Stimulated activated CD4-positive, alpha-beta T cell treated with anti-CD3 and anti-CD28 coated beads, Interleukin-1b, Interleukin-23, amount 100 ng/mL, for 24 hours (primary cell): ENCODE measurements at regions not wholly inside any gene's neighbourhood (a gene's known extent, or its start where the extent isn't known, plus 50 kb on each side); places are given as distances from the start of the nearest gene placed in this dataset.

Experiments
- DNase-seq, 4 experiments: peaks; one replicate each; pipeline ENCODE4 v3.0.0-alpha.2; 2020; ENCODE audit warnings: low read depth in 4 of 4, low spot score in 1 of 4

GRCh38 chr18:40707797-40708196, 1247.2 kb upstream of the PIK3C3 start:
- DNase-seq, result no peak

GRCh38 chr18:40698129-40698528, 1256.9 kb upstream of the PIK3C3 start:
- DNase-seq, result no peak

GRCh38 chr18:40695526-40695925, 1259.5 kb upstream of the PIK3C3 start:
- DNase-seq, result no peak

- no peak for DNase-seq
Measured at GRCh38 chr18:40692871-40693270, 1262.2 kb upstream of the PIK3C3 start.

GRCh38 chr18:40690062-40690461, 1265.0 kb upstream of the PIK3C3 start:
- DNase-seq, result no peak

GRCh38 chr18:40687399-40687798, 1267.6 kb upstream of the PIK3C3 start:
- DNase-seq, result no peak

- no peak for DNase-seq
Measured at GRCh38 chr18:40686836-40687235, 1268.2 kb upstream of the PIK3C3 start.

GRCh38 chr18:40685219-40685618, 1269.8 kb upstream of the PIK3C3 start:
- no peak for DNase-seq

- no peak for DNase-seq
Measured at GRCh38 chr18:40678318-40678717, 1276.7 kb upstream of the PIK3C3 start.

- no peak for DNase-seq
Measured at GRCh38 chr18:40676668-40677067, 1278.4 kb upstream of the PIK3C3 start.

- DNase-seq, result no peak
Measured at GRCh38 chr18:40673150-40673549, 1281.9 kb upstream of the PIK3C3 start.

- no peak for DNase-seq
Measured at GRCh38 chr18:40672590-40672989, 1282.4 kb upstream of the PIK3C3 start.

- DNase-seq, result no peak
Measured at GRCh38 chr18:40670668-40671375, 1284.2 kb upstream of the PIK3C3 start.

GRCh38 chr18:40662898-40663437, 1292.1 kb upstream of the PIK3C3 start:
- no peak for DNase-seq

- no peak for DNase-seq
Measured at GRCh38 chr18:40653682-40654081, 1301.4 kb upstream of the PIK3C3 start.

GRCh38 chr18:40652321-40652720, 1302.7 kb upstream of the PIK3C3 start:
- DNase-seq, result no peak

- DNase-seq, result no peak
Measured at GRCh38 chr18:40651163-40651562, 1303.9 kb upstream of the PIK3C3 start.

- DNase-seq, result no peak
Measured at GRCh38 chr18:40642692-40643229, 1312.3 kb upstream of the PIK3C3 start.

GRCh38 chr18:40631319-40631718, 1323.7 kb upstream of the PIK3C3 start:
- DNase-seq, result no peak

GRCh38 chr18:40630496-40630895, 1324.5 kb upstream of the PIK3C3 start:
- no peak for DNase-seq

GRCh38 chr18:40624959-40625358, 1330.1 kb upstream of the PIK3C3 start:
- DNase-seq, result no peak

- no peak for DNase-seq
Measured at GRCh38 chr18:40613721-40614120, 1341.3 kb upstream of the PIK3C3 start.

GRCh38 chr18:40612356-40612755, 1342.7 kb upstream of the PIK3C3 start:
- no peak for DNase-seq
